ENCODE measurements at regions not wholly inside any gene's neighbourhood (a gene's known extent, or its start where the extent isn't known, plus 50 kb on each side); places are given as distances from the start of the nearest gene placed in this dataset.

GRCh38 chr12:67582238-67582834, 66.2 kb upstream of the DYRK2 start:
- no peak overlapping the region for H2AFZ ChIP-seq (ENCODE audit: low read depth, low read length, poor library complexity, severe bottlenecking)
- H3K36me3 ChIP-seq (ENCODE audit: control insufficient read depth in 1 of 2, insufficient read depth in 2 of 2, low read length in 2 of 2) = no peaks in the 10 kb centered on the region
- no peak overlapping the region for H3K4me3 ChIP-seq (replicated peaks in 1 of 2; ENCODE audit: low read depth in 1 of 2, low read length in 2 of 2)
- no peak overlapping the region for H3K4me2 ChIP-seq (ENCODE audit: low read length)
- no peaks in the 10 kb centered on the region for H3K4me1 ChIP-seq (ENCODE audit: control insufficient read depth in 1 of 2, insufficient read depth in 2 of 2, low read length in 2 of 2)
- intact Hi-C loops (cut with micrococcal nuclease) = no loop called here
- DNase-seq (ENCODE audit: low read depth, low spot score) (no peak), ATAC-seq (no peak)
- no peaks in the 10 kb centered on the region for H3K9me2 ChIP-seq (ENCODE audit: insufficient read depth)
- no peak overlapping the region for H3K9ac ChIP-seq (ENCODE audit: low read length)
- TF ChIP-seq ZFX (IDR thresholded peaks at IDR 0.05) (no peak), SIN3A (IDR thresholded peaks at IDR 0.05; ENCODE audit: low read depth) (no peak), REST (IDR thresholded peaks at IDR 0.05; ENCODE audit: low read depth) (no peak), YY1 (IDR thresholded peaks at IDR 0.05; ENCODE audit: extremely low read depth, insufficient replicate concordance, low read depth, low read length) (no peak), POLR2A (IDR thresholded peaks at IDR 0.05; ENCODE audit: borderline replicate concordance, extremely low read depth, insufficient read depth, insufficient read length) (no peak), MAX (IDR thresholded peaks at IDR 0.05) (no peak), ZBTB33 (IDR thresholded peaks at IDR 0.05; ENCODE audit: extremely low read depth, insufficient replicate concordance, low read length) (no peak), SRF (IDR thresholded peaks at IDR 0.05; ENCODE audit: low read depth) (no peak), JUND (IDR thresholded peaks at IDR 0.05) (no peak), ZNF274 (IDR thresholded peaks at IDR 0.05; ENCODE audit: low read depth, low read length) (no peak), CTCF (IDR thresholded peaks at IDR 0.05 in 2 of 3, conservative IDR thresholded peaks at IDR 0.05 in 1 of 3; ENCODE audit: borderline replicate concordance in 1 of 3, insufficient read depth in 1 of 3, low read depth in 2 of 3, low read length in 2 of 3) (no peak), EZH2 (IDR thresholded peaks at IDR 0.05) (no peak), ATF3 (IDR thresholded peaks at IDR 0.05) (no peak), EGR1 (IDR thresholded peaks at IDR 0.05; ENCODE audit: low read depth) (no peak), CBX3 (IDR thresholded peaks at IDR 0.05; ENCODE audit: low read depth) (no peak), TCF7L2 (IDR thresholded peaks at IDR 0.05; ENCODE audit: borderline replicate concordance, extremely low read depth, insufficient read depth, insufficient read length) (no peak), RAD21 (IDR thresholded peaks at IDR 0.05; ENCODE audit: low read depth) (no peak), POLR2AphosphoS5 (IDR thresholded peaks at IDR 0.05; ENCODE audit: low read depth, low read length) (no peak), ELF1 (IDR thresholded peaks at IDR 0.05; ENCODE audit: borderline replicate concordance, low read depth) (no peak), SP1 (IDR thresholded peaks at IDR 0.05; ENCODE audit: low read depth) (no peak)
- H4K20me1 ChIP-seq (ENCODE audit: insufficient read depth) = no peaks in the 10 kb centered on the region
- BruUV-seq (replicated peaks) = no TSS peak
- no peaks in the 10 kb centered on the region for H3K79me2 ChIP-seq (ENCODE audit: insufficient read depth, low read length)
- RAD21 ChIA-PET (ENCODE audit: low non-redundant PET in 1 of 2, low total read pairs in 2 of 2, uncharacterized antibody in 2 of 2, unreplicated experiment in 2 of 2) = no interaction called here
- H3K9me3 ChIP-seq (ENCODE audit: control insufficient read depth in 1 of 2, insufficient read depth in 1 of 2, low read depth in 1 of 2, low read length in 2 of 2) = no peaks in the 10 kb centered on the region
- no peaks in the 10 kb centered on the region for H3K27me3 ChIP-seq (ENCODE audit: insufficient read depth, low read length)
- no peak overlapping the region for H3K27ac ChIP-seq (ENCODE audit: low read depth, low read length)
- CTCF ChIA-PET = no interaction called here
- POLR2A ChIA-PET = no interaction called here
